Inflammatory macrophage treated with lipopolysaccharide for 1 hour (primary cell): ENCODE measurements at regions not wholly inside any gene's neighbourhood (a gene's known extent, or its start where the extent isn't known, plus 50 kb on each side); places are given as distances from the start of the nearest gene placed in this dataset.
"Not testable (repeated sequence)": the region's sequence is repeated elsewhere in the genome, so short reads cannot be mapped to it uniquely, and the experiment has no call there.

ENCODE experiments used
- DNase-seq, 2 donors: peaks; one replicate each; pipeline ENCODE4 v3.0.0-alpha.2; 2020 to 2022

DNA sequence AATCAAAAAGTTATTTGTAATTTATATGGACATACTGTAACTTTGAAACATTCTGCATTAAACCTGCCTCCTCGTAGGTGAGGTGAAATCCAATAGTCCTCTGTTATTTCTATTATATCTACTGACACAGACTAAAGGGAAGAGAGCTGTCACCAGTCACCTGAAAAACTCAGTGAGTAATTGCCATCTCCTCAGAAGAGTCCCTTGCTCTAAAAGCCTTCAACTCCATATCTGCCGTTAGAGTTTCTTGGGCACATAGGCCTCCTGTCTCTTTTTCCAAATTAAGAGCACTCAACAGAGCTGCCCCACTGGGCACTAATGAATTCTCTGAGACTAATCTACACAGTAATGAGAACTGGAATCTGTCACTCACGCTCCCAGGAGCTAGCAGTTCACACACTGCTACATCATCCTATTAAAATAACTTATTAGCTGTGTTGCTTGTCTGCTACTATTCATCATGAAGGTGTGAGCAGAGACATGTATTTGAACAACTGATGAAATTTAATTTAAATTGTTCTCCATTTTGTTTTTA lies 67.3 kb upstream of the VCAN start:
- no peak for DNase-seq

DNA sequence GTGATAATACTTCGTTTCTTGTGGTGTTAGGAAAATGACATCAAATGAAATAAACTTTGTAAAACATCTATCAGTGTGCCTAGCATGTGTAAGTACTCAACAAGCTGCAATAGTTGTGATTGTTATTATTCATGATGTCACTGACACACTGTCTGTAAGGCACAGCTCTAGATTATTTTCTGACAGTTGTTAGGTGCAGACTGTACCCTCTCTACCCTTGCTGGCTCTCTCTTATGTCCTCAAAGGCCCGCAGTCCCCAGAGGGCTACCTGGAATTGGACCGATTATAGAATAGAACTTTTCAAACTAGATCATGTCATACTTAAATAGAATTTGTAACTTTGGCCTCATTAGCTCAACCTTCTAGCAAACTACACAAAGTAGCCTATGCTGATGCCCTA lies 65.9 kb upstream of the VCAN start:
- DNase-seq = no peak

DNA sequence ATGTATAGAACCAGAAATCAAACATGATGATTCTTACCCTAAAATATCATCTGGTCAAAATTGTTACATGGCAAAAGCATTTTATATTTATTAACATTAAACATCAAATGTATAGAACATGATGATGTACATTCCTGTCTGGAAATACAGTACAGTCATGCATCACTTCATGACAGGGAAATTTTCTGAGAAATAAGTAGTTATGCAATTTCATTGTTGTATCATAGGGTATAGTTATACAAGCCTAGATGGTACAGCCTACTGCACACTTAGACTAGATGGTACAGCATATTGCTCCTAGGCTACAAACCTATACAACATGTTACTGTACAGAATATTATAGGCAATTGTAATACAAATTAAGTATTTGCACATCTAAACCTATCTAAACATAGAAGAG lies 64.6 kb upstream of the VCAN start:
- DNase-seq = peak; percentile 69 to 77

DNA sequence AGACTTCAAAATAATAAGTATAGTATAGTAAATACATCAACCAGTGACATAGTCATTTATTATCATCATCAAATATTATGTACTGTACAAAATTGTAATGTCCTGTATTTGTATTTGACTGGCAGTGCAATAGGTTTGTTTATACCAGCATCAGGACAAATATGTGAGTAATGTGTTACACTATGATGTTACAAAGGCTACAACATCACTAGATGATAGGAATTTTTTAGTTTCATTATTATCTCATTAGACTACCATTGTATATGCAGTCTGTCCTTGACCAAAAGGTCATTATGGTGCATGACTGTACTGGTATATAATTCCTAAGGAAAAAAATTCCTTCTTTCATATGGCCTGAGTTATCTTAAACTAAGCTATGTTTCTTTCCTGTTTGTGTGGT lies 63.6 kb upstream of the VCAN start:
- no peak for DNase-seq

DNA sequence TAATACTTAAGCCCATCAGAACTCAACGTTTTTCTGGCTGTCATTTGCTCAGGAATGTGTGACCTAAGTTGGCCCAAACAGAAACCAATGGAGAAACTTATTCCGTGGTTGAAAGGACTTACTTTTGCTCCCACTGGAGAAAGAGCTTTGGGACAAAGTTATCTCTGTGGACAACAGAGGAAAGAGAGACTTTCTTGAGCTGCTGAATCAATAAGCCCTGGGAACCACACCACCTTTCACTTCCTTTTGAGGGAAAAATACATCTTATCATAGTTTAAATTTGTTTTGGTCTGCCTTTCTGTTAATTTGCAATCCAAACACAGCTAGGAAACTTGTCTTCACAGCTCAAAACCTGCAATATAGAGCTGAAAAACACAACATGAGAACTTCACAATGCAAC lies 62.8 kb upstream of the VCAN start:
- DNase-seq = no peak

DNA sequence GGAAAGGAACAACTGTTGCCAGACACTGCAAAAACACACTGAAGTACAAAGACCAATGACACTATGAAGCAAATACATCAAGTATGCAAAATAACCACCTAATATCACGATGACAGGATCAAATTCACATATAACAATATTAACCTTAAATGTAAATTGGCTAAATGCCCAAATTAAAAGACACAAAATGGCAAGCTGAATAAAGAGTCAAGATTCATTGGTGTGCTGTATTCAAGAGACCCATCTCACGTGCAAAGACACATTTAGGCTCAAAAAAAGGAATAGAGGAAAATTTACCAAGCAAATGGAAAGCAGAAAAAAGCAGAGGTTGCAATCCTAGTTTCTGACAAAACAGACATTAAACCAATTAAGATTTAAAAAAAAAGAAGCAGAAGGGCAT lies 61.8 kb upstream of the VCAN start:
- not testable (repeated sequence) for DNase-seq

DNA sequence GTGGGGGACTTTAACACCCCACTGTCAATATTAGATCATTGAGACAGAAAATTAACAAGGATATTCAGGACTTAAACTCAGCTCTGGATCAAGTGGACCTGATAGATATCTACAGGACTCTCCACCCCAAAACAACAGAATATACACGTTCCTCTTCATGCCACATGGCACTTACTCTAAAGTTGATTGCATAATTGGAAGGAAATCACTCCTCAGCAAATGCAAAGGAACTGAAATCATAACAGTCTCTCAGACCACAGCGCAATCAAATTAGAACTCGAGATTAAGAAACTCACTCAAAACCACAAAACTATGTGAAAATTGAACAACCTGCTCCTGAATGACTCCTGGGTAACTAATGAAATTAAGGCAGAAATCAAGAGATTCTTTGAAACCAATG lies 61.2 kb upstream of the VCAN start:
- peak; percentile 62 to 71 for DNase-seq

DNA sequence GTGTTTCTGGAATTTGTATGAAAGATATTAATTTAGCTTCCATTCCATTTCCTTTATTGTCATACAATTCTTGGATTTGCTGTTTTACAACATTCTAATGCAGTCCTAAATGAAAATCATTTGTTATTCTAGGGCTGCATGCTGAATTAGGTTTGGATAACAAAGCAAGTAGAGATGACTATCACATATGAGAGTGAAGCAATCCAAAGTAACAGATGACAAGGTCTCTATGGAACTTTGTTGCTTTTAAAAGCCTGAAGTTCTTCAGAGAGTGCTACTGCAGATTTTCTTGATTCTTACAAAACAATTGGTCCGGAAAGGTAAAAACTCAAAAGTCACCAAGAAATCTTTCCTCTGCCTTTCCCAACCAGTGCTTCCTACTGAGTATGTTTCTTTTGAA lies 56.9 kb upstream of the VCAN start:
- no peak for DNase-seq

DNA sequence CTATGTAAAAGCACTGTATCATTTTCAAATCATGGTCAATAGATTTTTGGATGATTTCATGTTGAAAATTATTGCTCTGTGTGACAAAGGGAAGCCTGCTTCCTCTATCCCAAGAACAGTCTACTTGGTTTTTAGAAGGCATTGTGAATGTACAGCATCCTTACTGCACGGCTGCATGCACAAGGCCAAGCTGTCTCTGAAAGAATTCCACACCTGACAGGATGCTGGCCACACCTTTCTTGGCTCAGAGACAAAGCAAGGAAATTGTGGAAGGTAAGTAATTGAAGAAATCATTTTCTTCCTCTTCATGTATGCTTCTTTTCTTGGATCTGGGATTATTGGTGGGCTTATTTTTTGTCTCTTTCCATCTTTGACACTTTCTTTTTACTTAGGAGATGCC lies 53.7 kb upstream of the VCAN start:
- DNase-seq = no peak

DNA sequence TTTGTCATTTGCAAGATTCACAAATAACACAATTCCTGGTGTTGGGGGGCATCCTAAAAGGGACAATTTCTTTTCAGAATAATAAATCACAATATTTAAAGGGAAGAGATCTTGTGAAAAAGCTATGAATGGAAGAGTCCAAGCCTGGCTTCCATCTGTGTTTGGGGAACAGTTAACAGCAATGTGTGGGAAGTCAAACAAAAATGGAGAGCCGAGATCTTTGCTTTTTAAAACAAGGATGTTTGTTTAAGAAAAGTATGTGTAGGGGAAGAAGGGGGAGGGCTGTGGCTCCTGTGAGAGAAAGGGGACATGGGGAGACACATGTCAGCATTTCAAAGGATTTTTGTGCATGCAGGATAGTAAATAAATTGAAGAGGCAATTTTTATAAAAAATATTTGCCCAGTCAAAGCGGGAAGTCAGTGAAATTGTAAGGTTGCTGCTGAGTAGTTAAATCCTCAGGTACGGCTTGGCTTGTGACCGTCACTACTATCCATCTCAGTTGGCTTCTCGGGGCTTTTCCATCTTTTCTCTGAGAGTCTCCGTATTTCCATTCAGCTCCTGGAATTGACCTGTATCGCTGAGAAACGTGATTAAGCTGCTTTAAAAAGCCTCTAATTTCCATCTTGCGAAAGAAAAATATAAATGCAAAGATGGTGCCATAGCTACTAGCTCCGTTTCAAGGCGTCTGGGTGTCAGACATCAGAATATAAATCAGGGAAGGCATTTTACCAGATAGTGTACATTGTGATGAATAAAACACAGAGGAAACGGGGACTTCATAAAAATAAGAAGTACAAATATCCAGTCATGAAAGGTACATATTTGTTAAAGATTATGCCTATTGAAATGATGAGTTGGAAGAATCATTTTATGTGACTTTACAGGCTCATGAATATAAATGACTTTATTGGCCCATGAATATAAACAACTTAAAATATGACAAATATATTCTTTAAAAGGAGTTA lies 52.9 kb upstream of the VCAN start:
- DNase-seq = no peak
